Tibial artery (tissue), 4 donors: ENCODE measurements at regions not wholly inside any gene's neighbourhood (a gene's known extent, or its start where the extent isn't known, plus 50 kb on each side); places are given as distances from the start of the nearest gene placed in this dataset.
A peak's percentile ranks its signal among the peaks of the same experiment; 100 is the strongest.

Source experiments
- DNase-seq, 2 donors: peaks; one replicate each; pipeline ENCODE4 v3.0.0-alpha.2; 2019
- H3K27ac ChIP-seq, 2 donors: fragments of 200-600 bp; sonication (generic) in 1 of 2; 1 replicate in 1 of 2; 2 replicates in 1 of 2; pipeline ENCODE4 v1.5.1; 2018 to 2019; ENCODE audit warnings: mild to moderate bottlenecking in 1 of 2
- H3K27me3 ChIP-seq, 2 donors: fragments of 200-600 bp; sonication (generic) in 1 of 2; one replicate each; pipeline versions ENCODE4 v1.5.1 to v1.6.0; 2016 to 2019
- H3K36me3 ChIP-seq, 3 donors: fragments of 200-600 bp; sonication (generic) in 2 of 3; one replicate each; pipeline ENCODE4 v1.5.1; 2016 to 2019; ENCODE audit warnings: mild to moderate bottlenecking in 2 of 3
- H3K4me1 ChIP-seq, 4 donors: fragments of 200-600 bp; sonication (generic) in 2 of 4; 1 replicate in 3 of 4; 2 replicates in 1 of 4; pipeline ENCODE4 v1.5.1; 2016 to 2019
- H3K4me3 ChIP-seq, 2 donors: fragments of 200-600 bp; sonication (generic) in 1 of 2; 1 replicate in 1 of 2; 2 replicates in 1 of 2; pipeline ENCODE4 v1.5.1; 2018 to 2019; ENCODE audit warnings: mild to moderate bottlenecking in 2 of 2
- H3K9me3 ChIP-seq, 3 donors: fragments of 200-600 bp; sonication (generic) in 1 of 3; one replicate each; pipeline ENCODE4 v1.5.1; 2016 to 2019
- intact Hi-C: fragments of 100-400 bp; cut with DNase I; formaldehyde crosslinking; loops from one replicate; pipeline ENCODE4 v1.15.0; 2023; ENCODE audit warnings: low total_unique reads
- TF ChIP-seq, protein P1 (sequence below), 2 experiments: fragments of 200-600 bp in 1 of 2; fragments of 450-650 bp in 1 of 2; IDR thresholded peaks; one replicate each; pipeline ENCODE4 v1.5.1; 2017 to 2019; ENCODE audit warnings: antibody characterized with exemption in 2 of 2, mild to moderate bottlenecking in 1 of 2, moderate library complexity in 1 of 2

DNA sequence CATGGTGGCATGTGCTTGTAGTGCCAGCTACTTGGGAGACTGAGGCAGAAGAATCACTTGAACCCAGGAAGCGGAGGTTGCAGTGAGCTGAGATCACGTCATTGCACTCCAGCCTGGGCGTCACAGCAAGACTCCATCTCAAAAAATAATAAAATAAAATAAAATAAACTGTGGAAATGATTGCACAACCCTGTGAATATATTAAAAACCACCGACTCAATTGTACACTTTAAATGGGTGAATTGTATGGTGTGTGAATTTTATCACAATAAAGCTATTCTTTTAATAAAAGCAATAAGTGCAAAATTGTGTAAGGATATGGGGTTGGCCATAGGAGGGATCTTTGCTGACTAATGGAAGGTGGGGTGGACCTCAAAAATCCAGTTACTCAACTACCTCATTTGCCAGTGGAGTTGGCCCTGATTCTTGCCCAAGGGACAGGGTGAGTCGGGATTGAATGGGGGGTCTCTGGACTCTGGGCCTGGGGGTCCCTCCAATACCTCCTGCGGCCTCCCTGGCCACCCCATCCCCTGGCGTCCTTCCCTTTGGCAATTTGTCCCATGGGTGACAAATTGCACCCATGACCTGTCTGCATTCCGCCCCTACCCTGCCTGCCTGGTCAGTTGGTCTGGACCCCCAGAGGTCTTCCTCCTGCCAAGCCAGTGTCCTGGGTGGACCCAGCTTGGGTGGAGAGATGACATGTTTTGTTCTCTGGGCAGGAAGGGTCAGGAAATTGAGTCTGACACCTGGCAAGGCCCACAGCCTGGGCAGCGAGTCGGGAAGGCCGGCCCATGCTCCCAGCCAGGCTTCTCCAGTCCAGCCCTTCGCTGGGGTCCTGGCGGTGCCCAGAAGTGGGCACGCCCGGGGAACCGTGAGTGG is 61.7 kb upstream of the ELN start:
- H3K9me3 ChIP-seq, result peaks cover 0 to 10% (median 7%) of the 10 kb centered on the region in 3 donors
- peaks cover 0 to 24% (median 0%) of the 10 kb centered on the region in 4 donors for H3K4me1 ChIP-seq
- no peak overlapping the region for H3K4me3 ChIP-seq
- DNase-seq, result no peak
- TF ChIP-seq, protein P1, sequence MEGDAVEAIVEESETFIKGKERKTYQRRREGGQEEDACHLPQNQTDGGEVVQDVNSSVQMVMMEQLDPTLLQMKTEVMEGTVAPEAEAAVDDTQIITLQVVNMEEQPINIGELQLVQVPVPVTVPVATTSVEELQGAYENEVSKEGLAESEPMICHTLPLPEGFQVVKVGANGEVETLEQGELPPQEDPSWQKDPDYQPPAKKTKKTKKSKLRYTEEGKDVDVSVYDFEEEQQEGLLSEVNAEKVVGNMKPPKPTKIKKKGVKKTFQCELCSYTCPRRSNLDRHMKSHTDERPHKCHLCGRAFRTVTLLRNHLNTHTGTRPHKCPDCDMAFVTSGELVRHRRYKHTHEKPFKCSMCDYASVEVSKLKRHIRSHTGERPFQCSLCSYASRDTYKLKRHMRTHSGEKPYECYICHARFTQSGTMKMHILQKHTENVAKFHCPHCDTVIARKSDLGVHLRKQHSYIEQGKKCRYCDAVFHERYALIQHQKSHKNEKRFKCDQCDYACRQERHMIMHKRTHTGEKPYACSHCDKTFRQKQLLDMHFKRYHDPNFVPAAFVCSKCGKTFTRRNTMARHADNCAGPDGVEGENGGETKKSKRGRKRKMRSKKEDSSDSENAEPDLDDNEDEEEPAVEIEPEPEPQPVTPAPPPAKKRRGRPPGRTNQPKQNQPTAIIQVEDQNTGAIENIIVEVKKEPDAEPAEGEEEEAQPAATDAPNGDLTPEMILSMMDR (IDR thresholded peaks at IDR 0.05), result no peak
- no peak overlapping the region for H3K27ac ChIP-seq
- intact Hi-C loops, result no loop called here
- H3K36me3 ChIP-seq, result no peaks in the 10 kb centered on the region
- no peaks in the 10 kb centered on the region for H3K27me3 ChIP-seq

DNA sequence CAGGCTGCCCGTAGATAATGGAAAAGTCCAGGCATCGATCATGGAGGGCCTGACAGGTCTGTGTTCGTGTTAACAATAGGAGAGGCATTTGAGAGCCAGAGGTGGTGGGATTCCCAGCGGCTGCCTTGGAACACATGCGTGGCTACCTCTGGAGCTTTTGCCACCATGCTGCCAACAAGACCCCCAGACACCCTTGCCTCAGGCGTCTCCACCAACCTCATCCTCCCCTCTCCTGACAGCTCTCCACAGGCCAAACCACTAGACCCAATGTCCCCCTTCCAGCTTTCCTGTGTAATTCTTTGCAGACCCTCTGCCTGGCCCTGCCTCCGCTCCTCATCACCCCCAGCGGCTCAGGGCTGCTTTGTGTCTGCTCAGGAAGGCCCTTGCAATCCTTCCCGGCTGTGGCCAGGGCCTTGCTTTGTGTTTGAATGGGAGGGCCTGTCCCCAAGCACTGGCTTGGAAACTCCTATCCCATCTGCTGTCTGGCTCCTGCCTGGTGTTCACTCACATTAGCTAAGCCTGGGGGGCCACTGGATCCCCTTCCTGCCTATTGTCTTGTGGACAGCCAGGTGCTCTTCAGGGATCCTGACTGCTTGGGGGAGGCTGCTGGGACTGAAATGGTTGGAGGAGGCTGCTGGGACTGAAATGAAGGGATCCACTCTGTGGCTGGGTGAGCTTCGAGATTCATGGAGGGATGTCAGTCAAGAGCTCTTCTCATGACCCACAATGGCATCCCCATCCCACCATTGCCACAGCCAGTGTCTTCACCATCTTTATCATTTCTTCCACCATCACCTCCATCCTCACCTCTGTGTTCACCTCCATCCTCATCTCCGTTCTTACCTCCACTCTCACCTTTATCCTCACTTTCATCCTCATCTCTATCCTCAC is 60.8 kb upstream of the ELN start:
- Histone ChIP-seq H3K9me3 (peaks cover 0 to 10% (median 7%) of the 10 kb centered on the region in 3 donors), H3K4me1 (peaks cover 0 to 29% (median 0%) of the 10 kb centered on the region in 4 donors), H3K27me3 (no peaks in the 10 kb centered on the region), H3K4me3 (no peak overlapping the region), H3K36me3 (no peaks in the 10 kb centered on the region), H3K27ac (no peak overlapping the region)
- intact Hi-C loops, result no loop called here
- no peak for DNase-seq
- TF ChIP-seq, protein P1 (IDR thresholded peaks at IDR 0.05), result no peak

DNA sequence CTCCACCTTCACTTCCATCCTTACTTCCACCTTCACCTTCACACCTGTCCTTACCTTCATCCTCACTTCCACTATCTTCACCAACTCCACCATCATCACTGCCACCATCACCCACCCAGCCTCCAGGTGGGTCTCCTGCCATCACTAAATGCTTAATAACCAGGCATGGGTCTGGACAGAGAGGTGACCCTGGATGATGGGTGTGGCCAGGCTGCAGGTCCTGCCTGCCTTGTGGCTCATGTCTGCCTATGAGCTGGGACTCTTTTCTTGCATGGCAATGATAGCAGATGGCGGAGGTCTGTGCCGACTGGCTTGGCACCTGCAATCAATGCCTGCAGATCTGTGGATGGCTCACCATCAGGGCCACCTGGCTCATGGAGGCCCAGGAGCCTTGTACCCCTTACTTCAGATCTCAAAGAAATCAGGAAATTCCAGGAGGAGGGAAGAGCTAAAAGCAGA is 60.1 kb upstream of the ELN start:
- DNase-seq, result no peak
- TF ChIP-seq, protein P1 (IDR thresholded peaks at IDR 0.05), result no peak
- Histone ChIP-seq H3K4me3 (no peak overlapping the region), H3K27me3 (no peaks in the 10 kb centered on the region), H3K4me1 (peaks cover 0 to 32% (median 0%) of the 10 kb centered on the region in 4 donors), H3K9me3 (peaks cover 0 to 9% (median 7%) of the 10 kb centered on the region in 3 donors), H3K36me3 (no peaks in the 10 kb centered on the region), H3K27ac (peak overlapping the region in 1 of 2 donors; percentile 31)
- intact Hi-C loops, result no loop called here

DNA sequence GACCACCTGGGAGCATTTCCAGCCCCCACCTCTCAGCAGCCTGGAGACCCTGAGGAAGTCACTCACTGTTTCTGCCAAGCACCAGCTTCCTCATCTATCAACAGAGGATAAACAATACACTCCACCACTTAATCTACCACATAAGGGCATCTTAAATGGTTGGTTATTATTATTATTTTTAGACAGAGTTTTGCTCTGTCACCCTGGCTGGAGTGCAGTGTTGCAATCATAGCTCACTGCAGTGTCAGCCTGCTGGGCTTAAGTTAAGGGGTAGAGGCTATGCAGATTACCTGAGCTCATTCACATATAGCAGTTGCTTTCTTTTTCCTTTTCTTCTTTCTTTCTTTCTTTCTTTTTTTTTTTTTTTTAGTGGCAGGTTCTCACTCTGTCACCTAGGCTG is 59.5 kb upstream of the ELN start:
- TF ChIP-seq, protein P1 (IDR thresholded peaks at IDR 0.05), result no peak
- Histone ChIP-seq H3K9me3 (peaks cover 0 to 4% (median 2%) of the 10 kb centered on the region in 3 donors), H3K4me1 (peaks cover 0 to 38% (median 0%) of the 10 kb centered on the region in 4 donors), H3K27ac (peak overlapping the region in 1 of 2 donors; percentile 31), H3K27me3 (no peaks in the 10 kb centered on the region), H3K4me3 (no peak overlapping the region), H3K36me3 (no peaks in the 10 kb centered on the region)
- intact Hi-C loops, result no loop called here
- no peak for DNase-seq

DNA sequence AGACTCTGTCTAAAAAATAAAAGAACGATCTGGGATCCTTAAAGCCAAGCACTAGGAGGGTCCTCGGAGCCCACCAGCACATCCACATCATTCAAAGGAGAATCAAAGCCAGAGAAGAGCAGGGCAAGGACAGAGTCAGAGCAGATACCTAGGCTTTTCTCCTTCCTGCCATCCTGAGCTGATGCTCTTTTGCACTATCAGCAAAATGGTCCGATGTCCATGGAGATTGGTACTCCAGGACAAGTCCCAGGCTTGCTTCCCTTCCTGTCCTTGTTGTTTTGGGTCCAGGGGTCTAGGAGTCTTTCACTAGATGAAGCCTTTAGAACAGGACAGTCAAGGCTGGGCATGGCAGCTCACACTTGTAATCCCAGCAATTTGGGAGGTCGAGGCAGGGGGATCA is 58.0 kb upstream of the ELN start:
- H3K36me3 ChIP-seq, result no peaks in the 10 kb centered on the region
- no peak overlapping the region for H3K4me3 ChIP-seq
- intact Hi-C loops, result loop anchor here (10.0 kb wide), 1 partner anchor 55 kb away; no protein-coding TSS in a partner anchor
- H3K27me3 ChIP-seq, result no peaks in the 10 kb centered on the region
- H3K9me3 ChIP-seq, result no peaks in the 10 kb centered on the region
- H3K4me1 ChIP-seq, result peaks cover 0 to 47% (median 4%) of the 10 kb centered on the region in 4 donors
- no peak overlapping the region for H3K27ac ChIP-seq
- TF ChIP-seq, protein P1 (IDR thresholded peaks at IDR 0.05), result no peak
- DNase-seq, result no peak
